ENCODE measurements at regions not wholly inside any gene's neighbourhood (a gene's known extent, or its start where the extent isn't known, plus 50 kb on each side); places are given as distances from the start of the nearest gene placed in this dataset.

DNA sequence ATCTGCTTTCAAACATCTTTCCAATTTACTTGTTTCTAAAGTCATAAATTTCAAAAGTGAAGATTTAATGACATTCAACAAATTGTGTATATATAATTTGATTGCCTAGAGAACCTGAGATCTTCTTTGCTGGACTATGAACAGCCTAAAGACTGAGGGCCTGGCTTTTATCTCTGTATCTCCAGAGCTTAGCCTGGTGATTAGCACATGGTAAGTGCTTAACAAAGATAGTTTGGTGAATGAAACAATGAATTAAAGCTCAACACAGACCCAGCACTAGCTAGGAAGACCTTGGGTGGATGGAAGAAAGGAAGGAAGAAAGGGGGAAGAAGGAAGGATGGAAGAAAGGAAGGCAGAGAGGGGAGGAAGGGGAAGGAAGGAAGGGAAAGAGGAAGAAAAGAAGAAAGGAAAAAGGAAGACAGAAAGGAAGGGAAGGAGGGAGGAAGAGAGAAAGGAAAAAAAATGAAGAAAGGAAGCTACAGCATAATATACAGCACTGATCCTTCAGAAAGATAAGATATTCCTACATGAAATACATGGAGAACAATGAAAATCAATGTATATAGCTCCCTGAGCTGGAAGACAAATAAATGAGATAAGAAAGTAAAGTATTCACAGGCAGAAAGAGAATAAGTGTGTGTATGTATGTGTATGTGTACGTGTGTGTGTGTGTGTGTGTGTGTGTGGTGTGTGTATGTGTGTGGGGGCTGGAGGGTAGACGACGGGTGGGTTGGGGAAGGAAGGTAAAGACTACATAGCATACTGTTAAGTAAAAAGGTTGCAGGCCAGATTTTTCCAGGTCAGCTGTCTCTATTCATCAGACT, 318.2 kb downstream of the TNS1 start:
- WGBS (ENCODE audit: insufficient coverage, low coverage, low lambda C conversion rate, missing lambda C conversion rate): 80% methylated on average over 1 of the region's 3 CpGs
- Histone ChIP-seq H3K4me3 (no peak overlapping the region), H3K27ac (no peak overlapping the region), H3K9me3 (no peaks in the 10 kb centered on the region), H3K36me3 (no peaks in the 10 kb centered on the region), H3K4me1 (peaks cover 0 to 7% (median 3%) of the 10 kb centered on the region in 4 donors), H3K27me3 (no peaks in the 10 kb centered on the region)
- intact Hi-C loops (cut with DNase I): no loop called here
- no peak for ATAC-seq
- TF ChIP-seq POLR2A (IDR thresholded peaks at IDR 0.05): no peak
- TF ChIP-seq CTCF (IDR thresholded peaks at IDR 0.05): no peak
- no peak for DNase-seq

GRCh38 chr2:217683106-217683870, 319.5 kb downstream of the TNS1 start:
- DNase-seq (no peak), ATAC-seq (no peak)
- H3K27ac ChIP-seq: no peak overlapping the region
- H3K27me3 ChIP-seq: no peaks in the 10 kb centered on the region
- H3K4me3 ChIP-seq: no peak overlapping the region
- whole genome bisulfite sequencing (ENCODE audit: insufficient coverage, low coverage, low lambda C conversion rate, missing lambda C conversion rate): 50% methylated on average over 1 of the region's 1 CpG
- TF ChIP-seq POLR2A (IDR thresholded peaks at IDR 0.05): no peak
- no peak for TF ChIP-seq CTCF (IDR thresholded peaks at IDR 0.05)
- intact Hi-C loops (cut with DNase I): no loop called here
- peaks cover 0 to 7% (median 3%) of the 10 kb centered on the region in 4 donors for H3K4me1 ChIP-seq
- no peaks in the 10 kb centered on the region for H3K9me3 ChIP-seq
- no peaks in the 10 kb centered on the region for H3K36me3 ChIP-seq

- intact Hi-C loops (cut with DNase I): no loop called here
- no peak for ATAC-seq
Measured at GRCh38 chr2:217681791-217682190, 321.0 kb downstream of the TNS1 start.

GRCh38 chr2:217680381-217680780, 322.4 kb downstream of the TNS1 start:
- TF ChIP-seq POLR2A (IDR thresholded peaks at IDR 0.05): no peak
- TF ChIP-seq CTCF (IDR thresholded peaks at IDR 0.05): no peak
- no peak overlapping the region for H3K27ac ChIP-seq

More at GRCh38 chr2:217681791-217682190, 321.0 kb downstream of the TNS1 start:
- no peak overlapping the region for H3K4me3 ChIP-seq
- no peaks in the 10 kb centered on the region for H3K9me3 ChIP-seq
- TF ChIP-seq CTCF (IDR thresholded peaks at IDR 0.05) (no peak), POLR2A (IDR thresholded peaks at IDR 0.05) (no peak)
- no peak for DNase-seq
- no peaks in the 10 kb centered on the region for H3K27me3 ChIP-seq
- no peak overlapping the region for H3K27ac ChIP-seq
- H3K4me1 ChIP-seq: peaks cover 0 to 7% (median 3%) of the 10 kb centered on the region in 4 donors
- no peaks in the 10 kb centered on the region for H3K36me3 ChIP-seq

More at GRCh38 chr2:217680381-217680780, 322.4 kb downstream of the TNS1 start:
- H3K4me3 ChIP-seq: no peak overlapping the region
- no peak for DNase-seq
- no peaks in the 10 kb centered on the region for H3K9me3 ChIP-seq
- 88% methylated on average over 2 of the region's 2 CpGs for WGBS (ENCODE audit: insufficient coverage, low coverage, low lambda C conversion rate, missing lambda C conversion rate)
- no peaks in the 10 kb centered on the region for H3K36me3 ChIP-seq
- no peak for ATAC-seq
- intact Hi-C loops (cut with DNase I): no loop called here
- peaks cover 0 to 4% (median 2%) of the 10 kb centered on the region in 4 donors for H3K4me1 ChIP-seq
- no peaks in the 10 kb centered on the region for H3K27me3 ChIP-seq
